ELR (cell line): ENCODE measurements at regions not wholly inside any gene's neighbourhood (a gene's known extent, or its start where the extent isn't known, plus 50 kb on each side); places are given as distances from the start of the nearest gene placed in this dataset.
"Not testable (repeated sequence)": the region's sequence is repeated elsewhere in the genome, so short reads cannot be mapped to it uniquely, and the experiment has no call there.

Experiments
- DNase-seq: peaks from one replicate; pipeline ENCODE4 v3.0.0-alpha.2; 2015; ENCODE audit warnings: low read depth

- no peak for DNase-seq
Observed at GRCh38 chr21:18553786-18554185, 150.2 kb upstream of the TMPRSS15 start.

GRCh38 chr21:18567770-18568169 lies 164.2 kb upstream of the TMPRSS15 start:
- DNase-seq = not testable (repeated sequence)

GRCh38 chr21:18588001-18588662 lies 184.5 kb upstream of the TMPRSS15 start:
- no peak for DNase-seq

GRCh38 chr21:18601146-18601545 lies 197.6 kb upstream of the TMPRSS15 start:
- no peak for DNase-seq

- DNase-seq = no peak
Observed at GRCh38 chr21:18602711-18603110, 199.1 kb upstream of the TMPRSS15 start.

GRCh38 chr21:18603261-18603660 lies 199.7 kb upstream of the TMPRSS15 start:
- no peak for DNase-seq

- no peak for DNase-seq
Observed at GRCh38 chr21:18603980-18604379, 200.4 kb upstream of the TMPRSS15 start.

- no peak for DNase-seq
Observed at GRCh38 chr21:18608226-18608625, 204.6 kb upstream of the TMPRSS15 start.

- DNase-seq = no peak
Observed at GRCh38 chr21:18614303-18614702, 210.7 kb upstream of the TMPRSS15 start.

GRCh38 chr21:18617291-18617690 lies 213.7 kb upstream of the TMPRSS15 start:
- no peak for DNase-seq

GRCh38 chr21:18620436-18620835 lies 216.9 kb upstream of the TMPRSS15 start:
- DNase-seq = no peak

- no peak for DNase-seq
Observed at GRCh38 chr21:18622383-18622782, 218.8 kb upstream of the TMPRSS15 start.

- no peak for DNase-seq
Observed at GRCh38 chr21:18630446-18630845, 226.9 kb upstream of the TMPRSS15 start.

- DNase-seq = no peak
Observed at GRCh38 chr21:18636897-18637296, 233.3 kb upstream of the TMPRSS15 start.

GRCh38 chr21:18646116-18646515 lies 242.5 kb upstream of the TMPRSS15 start:
- no peak for DNase-seq

GRCh38 chr21:18655931-18656330 lies 252.3 kb upstream of the TMPRSS15 start:
- no peak for DNase-seq

- no peak for DNase-seq
Observed at GRCh38 chr21:18661842-18662241, 258.3 kb upstream of the TMPRSS15 start.

GRCh38 chr21:18663663-18664062 lies 260.1 kb upstream of the TMPRSS15 start:
- no peak for DNase-seq

- DNase-seq = no peak
Observed at GRCh38 chr21:18666725-18667124, 263.1 kb upstream of the TMPRSS15 start.

GRCh38 chr21:18673789-18674188 lies 270.2 kb upstream of the TMPRSS15 start:
- DNase-seq = no peak

GRCh38 chr21:18677632-18678031 lies 274.0 kb upstream of the TMPRSS15 start:
- no peak for DNase-seq

- no peak for DNase-seq
Observed at GRCh38 chr21:18705971-18706370, 302.4 kb upstream of the TMPRSS15 start.

- DNase-seq = no peak
Observed at GRCh38 chr21:18711662-18712061, 308.1 kb upstream of the TMPRSS15 start.

- no peak for DNase-seq
Observed at GRCh38 chr21:18715606-18716005, 312.0 kb upstream of the TMPRSS15 start.
